Natural killer cell (primary cell): ENCODE measurements at regions not wholly inside any gene's neighbourhood (a gene's known extent, or its start where the extent isn't known, plus 50 kb on each side); places are given as distances from the start of the nearest gene placed in this dataset.

Source experiments
- ATAC-seq, 3 donors: fragments of 150-1000 bp in 2 of 3; fragments of 200-7000 bp in 1 of 3; cut with Tn5 transposase; 1 replicate in 1 of 3; 2 replicates in 2 of 3; pipeline ENCODE4 v1.10.0; 2021; ENCODE audit warnings: mild to moderate bottlenecking in 2 of 3, moderate library complexity in 2 of 3
- DNase-seq, 2 donors: peaks; one replicate each; pipeline versions ENCODE4 v3.0.0 to v3.0.0-alpha.2; 2013 to 2021; ENCODE audit warnings: mixed read lengths in 1 of 2
- H3K27ac ChIP-seq: one replicate; pipeline ENCODE4 v1.5.1; 2013; ENCODE audit warnings: mild to moderate bottlenecking, low read length
- H3K27me3 ChIP-seq: one replicate; pipeline ENCODE4 v1.6.1; 2013; ENCODE audit warnings: low read length; ENCODE audit not compliant: control insufficient read depth, insufficient read depth
- H3K36me3 ChIP-seq: one replicate; pipeline ENCODE4 v1.6.1; 2013; ENCODE audit warnings: low read length; ENCODE audit not compliant: control insufficient read depth, insufficient read depth
- H3K4me1 ChIP-seq: one replicate; pipeline ENCODE4 v1.6.1; 2013; ENCODE audit warnings: low read length; ENCODE audit not compliant: control insufficient read depth, insufficient read depth
- H3K4me3 ChIP-seq: one replicate; pipeline ENCODE4 v1.5.1; 2013; ENCODE audit warnings: low read length
- H3K9me3 ChIP-seq: one replicate; pipeline ENCODE4 v1.6.1; 2013; ENCODE audit warnings: low read length; ENCODE audit not compliant: control insufficient read depth, insufficient read depth
- H3K27ac Mint-ChIP-seq, 2 donors: one replicate each; pipeline ENCODE4 v1.8.0; 2022; ENCODE audit warnings: mild to moderate bottlenecking in 2 of 2, mixed read lengths in 2 of 2, moderate library complexity in 1 of 2
- H3K27me3 Mint-ChIP-seq, 2 donors: one replicate each; pipeline ENCODE4 v1.8.0; 2022; ENCODE audit warnings: low read depth in 2 of 2, mixed read lengths in 2 of 2
- H3K36me3 Mint-ChIP-seq: one replicate; pipeline ENCODE4 v1.8.0; 2022; ENCODE audit warnings: mixed read lengths
- H3K4me1 Mint-ChIP-seq, 2 donors: one replicate each; pipeline ENCODE4 v1.8.0; 2022; ENCODE audit warnings: mixed read lengths in 2 of 2
- H3K4me3 Mint-ChIP-seq: one replicate; pipeline ENCODE4 v1.8.0; 2022; ENCODE audit warnings: mild to moderate bottlenecking, moderate library complexity, mixed read lengths
- H3K9me3 Mint-ChIP-seq, 2 donors: one replicate each; pipeline ENCODE4 v1.8.0; 2022; ENCODE audit warnings: mixed read lengths in 2 of 2
- WGBS: methylation state at CpG from one replicate; pipeline ENCODE4 v1.1.7; 2013; ENCODE audit warnings: missing lambda C conversion rate; ENCODE audit not compliant: insufficient coverage; 5-methylcytosine and 5-hydroxymethylcytosine counted together
- intact Hi-C: fragments of 100-400 bp; cut with micrococcal nuclease; formaldehyde crosslinking; loops from one replicate; pipeline ENCODE4 v1.14.2; 2022
- TF ChIP-seq, protein P1 (sequence below): fragments of 200-600 bp; IDR thresholded peaks from one replicate; pipeline ENCODE4 v1.8.0; 2022; ENCODE audit warnings: antibody characterized with exemption

DNA sequence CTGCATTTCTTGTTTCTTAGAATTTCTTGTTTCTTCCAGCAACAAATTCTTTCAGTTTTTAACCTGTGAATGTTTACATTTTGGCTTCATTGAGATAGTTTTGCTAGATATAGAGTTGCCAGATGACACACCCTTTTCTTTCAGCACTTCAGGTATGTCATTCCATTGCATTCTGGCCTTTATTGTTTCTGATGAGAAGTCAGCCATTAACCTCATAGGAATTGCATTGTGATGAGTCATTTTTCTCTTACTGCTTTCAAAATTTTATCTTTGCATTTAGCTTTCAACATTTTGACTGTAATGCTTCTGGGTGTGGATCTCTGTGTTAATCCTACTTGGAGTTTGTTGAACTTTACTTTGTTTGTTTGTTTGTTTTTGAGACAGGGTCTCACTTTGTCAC, 440.3 kb upstream of the HS3ST5 start:
- intact Hi-C loops: no loop called here

DNA sequence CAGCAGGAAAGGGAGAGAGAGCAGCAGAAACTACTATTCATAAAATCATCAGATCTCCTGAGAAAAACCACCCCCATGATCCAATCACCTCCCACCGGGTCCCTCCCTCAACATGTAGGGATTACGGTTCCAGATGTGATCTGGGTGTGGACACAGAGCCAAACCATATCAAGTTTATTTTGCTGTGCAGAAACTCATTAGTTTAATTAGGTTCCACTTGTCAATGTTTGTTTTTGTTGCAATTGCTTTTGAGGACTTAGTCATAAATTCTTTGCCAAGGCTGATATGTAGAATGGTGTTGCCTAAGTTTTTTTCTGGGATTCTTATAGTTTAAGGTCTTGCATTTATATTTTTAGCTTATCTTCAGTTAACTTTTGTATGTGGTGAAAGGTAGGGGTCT, 422.0 kb upstream of the HS3ST5 start:
- WGBS: 90% methylated on average over 2 of the region's 2 CpGs
- Mint-ChIP-seq H3K36me3 (peaks cover 7% of the 10 kb centered on the region), H3K4me1 (no peaks in the 10 kb centered on the region), H3K4me3 (no peak overlapping the region), H3K27me3 (no peaks in the 10 kb centered on the region), H3K27ac (no peak overlapping the region), H3K9me3 (peaks cover 10 to 14% of the 10 kb centered on the region in 2 donors)
- Histone ChIP-seq H3K27ac (no peak overlapping the region), H3K36me3 (no peaks in the 10 kb centered on the region), H3K4me3 (no peak overlapping the region), H3K9me3 (peaks cover 2% of the 10 kb centered on the region), H3K4me1 (no peaks in the 10 kb centered on the region), H3K27me3 (no peaks in the 10 kb centered on the region)
- TF ChIP-seq, protein P1, sequence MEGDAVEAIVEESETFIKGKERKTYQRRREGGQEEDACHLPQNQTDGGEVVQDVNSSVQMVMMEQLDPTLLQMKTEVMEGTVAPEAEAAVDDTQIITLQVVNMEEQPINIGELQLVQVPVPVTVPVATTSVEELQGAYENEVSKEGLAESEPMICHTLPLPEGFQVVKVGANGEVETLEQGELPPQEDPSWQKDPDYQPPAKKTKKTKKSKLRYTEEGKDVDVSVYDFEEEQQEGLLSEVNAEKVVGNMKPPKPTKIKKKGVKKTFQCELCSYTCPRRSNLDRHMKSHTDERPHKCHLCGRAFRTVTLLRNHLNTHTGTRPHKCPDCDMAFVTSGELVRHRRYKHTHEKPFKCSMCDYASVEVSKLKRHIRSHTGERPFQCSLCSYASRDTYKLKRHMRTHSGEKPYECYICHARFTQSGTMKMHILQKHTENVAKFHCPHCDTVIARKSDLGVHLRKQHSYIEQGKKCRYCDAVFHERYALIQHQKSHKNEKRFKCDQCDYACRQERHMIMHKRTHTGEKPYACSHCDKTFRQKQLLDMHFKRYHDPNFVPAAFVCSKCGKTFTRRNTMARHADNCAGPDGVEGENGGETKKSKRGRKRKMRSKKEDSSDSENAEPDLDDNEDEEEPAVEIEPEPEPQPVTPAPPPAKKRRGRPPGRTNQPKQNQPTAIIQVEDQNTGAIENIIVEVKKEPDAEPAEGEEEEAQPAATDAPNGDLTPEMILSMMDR: no peak
- intact Hi-C loops: no loop called here
- ATAC-seq: no peak
- no peak for DNase-seq

More for the DNA sequence above, 440.3 kb upstream of the HS3ST5 start:
- no peaks in the 10 kb centered on the region for H3K4me1 ChIP-seq
- peaks cover 19 to 22% of the 10 kb centered on the region in 2 donors for H3K9me3 Mint-ChIP-seq
- TF ChIP-seq, protein P1: no peak
- no peak overlapping the region for H3K27ac ChIP-seq
- no peaks in the 10 kb centered on the region for H3K4me1 Mint-ChIP-seq
- H3K4me3 ChIP-seq: no peak overlapping the region
- no peak overlapping the region for H3K4me3 Mint-ChIP-seq
- H3K27me3 ChIP-seq: no peaks in the 10 kb centered on the region
- no peaks in the 10 kb centered on the region for H3K27me3 Mint-ChIP-seq
- H3K36me3 ChIP-seq: no peaks in the 10 kb centered on the region
- no peak overlapping the region for H3K27ac Mint-ChIP-seq
- no peak for ATAC-seq
- no peaks in the 10 kb centered on the region for H3K9me3 ChIP-seq
- no peaks in the 10 kb centered on the region for H3K36me3 Mint-ChIP-seq
- no peak for DNase-seq

DNA sequence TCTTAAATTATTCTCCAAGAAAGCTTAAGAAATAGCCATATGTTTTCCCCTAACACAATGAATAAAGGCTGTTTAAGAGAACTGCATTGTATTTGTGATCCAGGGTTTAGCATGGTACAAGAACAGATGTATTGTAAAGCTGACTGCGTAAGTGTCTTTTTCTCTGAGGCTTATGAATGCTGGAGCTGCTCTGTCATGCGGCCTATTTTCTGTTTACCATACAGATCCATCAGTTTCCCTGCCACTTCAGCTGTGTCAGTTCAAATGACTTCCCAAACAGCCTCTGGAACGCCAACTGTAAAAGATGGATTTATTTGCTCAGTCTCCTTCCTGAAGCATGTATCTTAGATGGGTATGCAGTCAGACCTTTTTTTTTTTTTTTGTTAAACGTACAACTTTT, 419.3 kb upstream of the HS3ST5 start:
- no peak overlapping the region for H3K27ac ChIP-seq
- Mint-ChIP-seq H3K9me3 (peaks cover 7 to 20% of the 10 kb centered on the region in 2 donors), H3K27ac (no peak overlapping the region), H3K4me3 (no peak overlapping the region), H3K36me3 (no peaks in the 10 kb centered on the region), H3K27me3 (no peaks in the 10 kb centered on the region), H3K4me1 (no peaks in the 10 kb centered on the region)
- H3K4me3 ChIP-seq: no peak overlapping the region
- TF ChIP-seq, protein P1: no peak
- ATAC-seq (no peak), DNase-seq (no peak)
- 86% methylated on average over 3 of the region's 4 CpGs for WGBS
- no peaks in the 10 kb centered on the region for H3K4me1 ChIP-seq
- H3K27me3 ChIP-seq: no peaks in the 10 kb centered on the region
- H3K9me3 ChIP-seq: peaks cover 2% of the 10 kb centered on the region
- intact Hi-C loops: no loop called here
- no peaks in the 10 kb centered on the region for H3K36me3 ChIP-seq

DNA sequence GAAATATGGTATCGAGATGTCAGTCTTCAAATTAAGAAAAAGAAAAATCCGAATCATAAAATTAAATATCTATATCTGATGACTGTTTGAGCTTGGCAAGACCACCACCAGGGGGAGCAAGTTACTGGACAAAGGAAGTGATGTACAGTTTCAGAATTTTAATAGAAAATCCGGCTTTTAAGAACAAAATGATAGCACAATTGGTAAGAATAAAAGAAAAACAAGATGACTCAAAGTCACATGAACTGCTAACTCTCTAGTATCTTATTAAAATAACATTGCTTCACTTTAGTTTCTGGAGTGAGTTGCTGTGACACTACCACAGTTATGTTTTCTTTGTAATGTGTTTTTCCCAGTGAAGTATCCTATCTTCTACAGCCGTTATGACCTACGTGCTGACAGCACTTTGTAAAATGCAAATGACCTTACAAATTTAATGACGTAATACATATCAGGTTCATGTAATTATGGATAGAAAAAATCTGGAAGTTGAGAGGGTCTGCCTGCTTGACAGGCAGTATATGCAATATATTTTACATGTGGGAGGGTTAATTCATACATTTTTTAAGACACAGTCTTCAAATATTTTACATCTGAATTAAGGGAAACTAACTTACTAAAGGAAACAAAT, 405.3 kb upstream of the HS3ST5 start:
- Mint-ChIP-seq H3K36me3 (no peaks in the 10 kb centered on the region), H3K27ac (no peak overlapping the region), H3K9me3 (peaks cover 6 to 8% of the 10 kb centered on the region in 2 donors), H3K27me3 (no peaks in the 10 kb centered on the region), H3K4me1 (no peaks in the 10 kb centered on the region), H3K4me3 (no peak overlapping the region)
- Histone ChIP-seq H3K4me3 (no peak overlapping the region), H3K4me1 (no peaks in the 10 kb centered on the region), H3K36me3 (no peaks in the 10 kb centered on the region), H3K27ac (no peak overlapping the region), H3K27me3 (no peaks in the 10 kb centered on the region), H3K9me3 (no peaks in the 10 kb centered on the region)
- no peak for ATAC-seq
- intact Hi-C loops: no loop called here
- WGBS: 34% methylated on average over 3 of the region's 6 CpGs
- TF ChIP-seq, protein P1: no peak
- DNase-seq: peak in 1 of 2 donors; percentile 26
